ENCODE measurements at regions not wholly inside any gene's neighbourhood (a gene's known extent, or its start where the extent isn't known, plus 50 kb on each side); places are given as distances from the start of the nearest gene placed in this dataset.

DNA sequence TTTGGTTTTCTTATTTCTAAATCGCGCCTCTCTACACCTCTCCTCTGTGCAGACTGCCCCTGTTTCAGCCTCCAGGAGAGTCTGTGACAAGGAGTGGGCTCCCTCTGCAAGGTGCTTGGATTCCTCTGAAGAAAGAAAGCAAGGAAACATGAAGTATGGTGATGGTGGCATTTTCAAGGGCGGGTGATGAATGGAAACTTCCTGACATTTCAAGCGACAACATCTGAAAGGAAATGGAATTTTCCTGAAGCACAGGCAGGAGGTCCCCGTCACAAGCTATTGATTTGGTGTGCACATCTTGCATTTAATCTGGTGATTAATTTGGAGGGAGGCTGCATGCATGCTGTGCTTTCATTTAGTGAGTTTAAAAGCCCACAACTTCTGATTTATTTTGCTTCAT lies 164.6 kb upstream of the FGGY start:
- TF ChIP-seq CTCF (conservative IDR thresholded peaks at IDR 0.05; ENCODE audit: low read length) (no peak), EZH2phosphoT487 (IDR thresholded peaks at IDR 0.05; ENCODE audit: borderline replicate concordance) (no peak)

Data from Loucy (cell line).